GM21825 (cell line): ENCODE measurements at regions not wholly inside any gene's neighbourhood (a gene's known extent, or its start where the extent isn't known, plus 50 kb on each side); places are given as distances from the start of the nearest gene placed in this dataset.
"Not testable (repeated sequence)": the region's sequence is repeated elsewhere in the genome, so short reads cannot be mapped to it uniquely, and the experiment has no call there.

ENCODE experiments used
- ATAC-seq: cut with Tn5 transposase; IDR thresholded peaks from one replicate; pipeline ENCODE4 v1.9.1; 2021; ENCODE audit warnings: mild to moderate bottlenecking, moderate library complexity; ENCODE audit not compliant: unreplicated experiment

- no peak for ATAC-seq
Observed at GRCh38 chr6:50959081-50959641, 140.5 kb downstream of the TFAP2B start.

- ATAC-seq = no peak
Observed at GRCh38 chr6:50961611-50962010, 142.9 kb downstream of the TFAP2B start.

- no peak for ATAC-seq
Observed at GRCh38 chr6:50962213-50962759, 143.6 kb downstream of the TFAP2B start.

DNA sequence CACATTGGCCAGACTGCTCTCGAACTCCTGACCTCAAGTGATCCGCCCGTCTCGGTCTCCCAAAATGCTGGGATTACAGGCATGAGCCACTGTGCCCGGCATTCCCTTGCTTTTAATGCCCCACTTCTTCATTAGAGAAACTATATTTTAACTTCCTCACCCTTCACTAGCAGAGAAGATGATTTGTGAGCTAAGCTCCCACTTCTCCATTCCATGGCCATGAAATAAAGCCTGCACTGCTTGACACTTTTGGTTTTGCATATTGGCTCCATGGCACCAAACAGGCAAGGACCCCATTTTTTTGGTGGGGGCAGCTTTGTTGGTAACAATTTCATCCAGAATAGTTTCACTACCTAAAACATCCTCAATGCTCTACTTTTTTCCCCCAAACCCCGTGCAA is 145.3 kb downstream of the TFAP2B start:
- ATAC-seq = no peak

GRCh38 chr6:50965495-50965894 is 146.8 kb downstream of the TFAP2B start:
- no peak for ATAC-seq

- ATAC-seq = peak; percentile 96
Observed at GRCh38 chr6:50966532-50966931, 147.9 kb downstream of the TFAP2B start.

- no peak for ATAC-seq
Observed at GRCh38 chr6:50966986-50967385, 148.3 kb downstream of the TFAP2B start.

GRCh38 chr6:50968246-50968645 is 149.6 kb downstream of the TFAP2B start:
- not testable (repeated sequence) for ATAC-seq

DNA sequence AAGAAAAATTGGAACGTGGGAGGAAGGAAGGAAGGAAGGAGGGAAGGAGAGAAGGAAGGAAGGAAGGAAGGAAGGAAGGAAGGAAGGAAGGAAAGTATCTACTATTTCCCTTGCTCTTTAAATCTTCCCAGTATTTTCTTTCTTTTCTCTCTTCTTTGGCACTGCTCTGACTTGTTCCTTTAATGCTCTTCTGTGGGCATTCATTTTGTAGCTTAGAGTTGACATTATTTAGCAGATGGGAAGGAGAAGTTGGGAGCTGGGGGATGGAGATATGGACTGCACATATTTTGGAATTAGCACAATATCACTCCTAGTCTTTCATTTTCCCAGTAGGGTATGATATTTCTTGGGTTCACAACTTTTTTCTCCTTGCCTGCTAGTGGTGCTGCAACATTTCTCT is 152.2 kb downstream of the TFAP2B start:
- no peak for ATAC-seq

- no peak for ATAC-seq
Observed at GRCh38 chr6:50973464-50973863, 154.8 kb downstream of the TFAP2B start.

DNA sequence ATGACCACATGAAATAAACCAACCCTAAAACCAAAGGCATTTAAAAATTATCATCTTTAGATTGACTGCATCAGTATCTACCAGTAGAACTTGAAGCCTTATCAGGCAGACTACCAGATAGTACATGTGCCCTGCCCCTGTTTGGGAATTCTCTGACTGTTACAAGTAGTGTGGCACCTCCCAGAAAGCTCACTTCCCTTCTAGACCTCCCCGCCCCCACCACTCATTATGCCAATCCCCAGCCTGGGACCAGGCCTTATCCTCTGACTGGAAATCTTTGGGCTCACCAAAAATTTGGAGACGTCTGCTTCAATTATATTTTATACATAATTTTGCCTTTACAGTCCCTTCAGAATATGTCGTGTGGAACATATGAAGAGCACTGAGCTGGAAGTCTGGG is 155.6 kb downstream of the TFAP2B start:
- no peak for ATAC-seq

DNA sequence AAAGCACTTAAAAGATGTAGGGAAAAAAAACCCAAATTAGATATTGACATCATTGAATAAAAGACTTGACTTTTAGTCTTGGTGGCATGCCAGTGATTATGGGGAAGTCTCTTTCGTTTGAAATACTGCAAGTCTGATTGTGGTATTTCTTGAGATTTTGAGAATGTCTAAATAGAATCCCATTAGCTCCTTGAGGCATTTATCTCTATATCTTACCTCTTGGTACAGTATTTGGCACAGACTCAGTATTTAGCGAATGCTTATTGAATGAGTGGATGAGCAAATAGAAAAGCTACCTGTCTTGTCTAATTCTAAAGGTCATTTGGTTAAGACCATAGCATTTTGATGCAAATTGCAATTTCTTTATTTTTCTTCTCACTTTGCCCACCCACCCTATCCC is 156.5 kb downstream of the TFAP2B start:
- ATAC-seq = no peak

DNA sequence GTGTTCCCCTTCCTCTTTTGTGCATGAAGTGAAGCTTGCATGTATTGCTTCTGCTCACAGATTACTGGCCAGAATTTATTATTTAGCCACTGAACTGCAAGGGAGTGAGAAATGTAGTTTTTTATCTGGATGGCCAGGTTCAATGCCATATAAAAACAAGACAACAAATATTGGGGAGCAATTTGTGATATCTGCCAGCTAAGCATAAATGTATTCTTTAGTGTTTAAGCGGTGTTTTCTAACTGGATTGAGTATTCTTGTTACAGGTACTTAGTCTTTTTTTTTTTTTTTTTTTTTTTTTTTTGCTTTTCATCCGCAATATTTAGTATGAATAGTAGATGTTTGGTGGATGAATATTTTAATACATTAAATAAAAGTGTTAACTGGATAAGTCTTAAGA is 158.2 kb downstream of the TFAP2B start:
- ATAC-seq = no peak

- ATAC-seq = no peak
Observed at GRCh38 chr6:50977796-50978195, 159.1 kb downstream of the TFAP2B start.

DNA sequence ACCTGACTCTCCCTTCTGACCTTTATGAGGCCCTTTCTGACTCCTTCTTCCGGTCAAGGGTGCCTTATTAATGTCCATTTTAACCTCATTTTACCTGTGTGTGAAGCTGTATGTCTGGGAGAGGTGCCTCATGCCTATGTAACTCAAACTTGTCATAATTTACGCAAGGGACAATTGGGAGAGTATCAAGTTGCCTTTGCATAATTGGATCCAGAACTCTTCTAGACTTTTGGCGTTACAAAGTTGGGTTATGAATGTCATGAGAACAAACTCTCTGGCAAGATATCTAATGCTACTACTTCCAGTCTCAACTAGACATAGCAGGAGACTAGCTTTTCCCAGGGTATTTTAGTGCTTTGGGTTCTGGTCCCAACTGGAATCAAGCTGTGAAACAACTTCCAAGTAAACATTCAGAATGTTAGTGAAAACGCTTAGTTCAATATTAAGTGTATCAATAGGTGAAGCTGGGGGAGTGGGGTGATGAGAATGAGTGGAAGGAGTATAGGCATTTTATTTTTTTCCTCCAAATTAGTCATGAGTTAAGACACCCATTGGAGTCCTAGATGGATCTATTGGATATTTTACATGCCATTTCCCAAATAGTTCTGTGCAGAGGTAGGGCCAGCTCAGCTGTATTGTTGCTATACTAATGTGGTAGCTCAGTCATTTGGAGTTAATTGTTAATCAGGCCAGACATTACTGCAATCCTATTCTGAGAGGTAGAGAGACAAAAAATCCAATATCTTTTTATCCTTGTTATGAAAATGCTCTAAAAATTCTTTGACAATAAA is 159.9 kb downstream of the TFAP2B start:
- ATAC-seq = no peak

- ATAC-seq = no peak
Observed at GRCh38 chr6:50979171-50979525, 160.5 kb downstream of the TFAP2B start.

DNA sequence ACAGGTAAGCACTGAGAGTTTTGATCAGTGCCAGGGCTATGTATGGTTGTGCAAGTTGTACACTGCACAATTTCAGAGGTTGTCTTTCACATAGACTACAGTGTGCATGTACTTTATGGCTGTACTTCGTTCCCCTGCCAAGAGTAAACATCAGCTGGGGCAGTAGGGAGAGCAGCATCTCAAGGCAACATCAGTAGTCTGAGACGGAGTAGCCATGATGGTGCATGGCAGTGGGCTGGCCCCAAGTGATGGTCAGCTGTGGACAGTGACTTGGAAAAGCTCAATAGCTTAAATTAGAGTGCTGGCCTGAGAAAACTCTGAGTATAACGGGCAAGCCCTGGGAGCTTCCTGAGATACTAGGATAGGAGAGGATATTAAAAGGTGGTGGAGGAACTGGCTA is 165.5 kb downstream of the TFAP2B start:
- no peak for ATAC-seq

GRCh38 chr6:50986319-50986718 is 167.6 kb downstream of the TFAP2B start:
- no peak for ATAC-seq

DNA sequence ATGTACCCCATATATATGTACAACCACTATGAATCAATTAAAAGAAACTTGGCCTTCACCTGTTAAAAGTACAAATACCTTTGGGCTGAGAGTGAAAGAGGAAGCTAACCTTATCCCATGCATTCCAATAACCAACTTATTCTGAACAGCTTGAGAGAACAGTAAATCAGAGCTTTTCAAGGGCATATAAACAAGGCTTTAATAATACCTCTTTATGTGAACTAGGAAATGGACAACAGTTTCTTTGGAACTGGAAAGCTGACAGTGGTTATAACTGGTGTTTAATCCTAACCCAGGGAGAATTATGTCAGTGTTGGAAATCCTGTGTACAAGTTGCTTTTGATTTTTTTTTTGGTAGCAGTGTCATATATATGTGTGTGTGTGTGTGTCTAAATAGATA is 170.5 kb downstream of the TFAP2B start:
- no peak for ATAC-seq

DNA sequence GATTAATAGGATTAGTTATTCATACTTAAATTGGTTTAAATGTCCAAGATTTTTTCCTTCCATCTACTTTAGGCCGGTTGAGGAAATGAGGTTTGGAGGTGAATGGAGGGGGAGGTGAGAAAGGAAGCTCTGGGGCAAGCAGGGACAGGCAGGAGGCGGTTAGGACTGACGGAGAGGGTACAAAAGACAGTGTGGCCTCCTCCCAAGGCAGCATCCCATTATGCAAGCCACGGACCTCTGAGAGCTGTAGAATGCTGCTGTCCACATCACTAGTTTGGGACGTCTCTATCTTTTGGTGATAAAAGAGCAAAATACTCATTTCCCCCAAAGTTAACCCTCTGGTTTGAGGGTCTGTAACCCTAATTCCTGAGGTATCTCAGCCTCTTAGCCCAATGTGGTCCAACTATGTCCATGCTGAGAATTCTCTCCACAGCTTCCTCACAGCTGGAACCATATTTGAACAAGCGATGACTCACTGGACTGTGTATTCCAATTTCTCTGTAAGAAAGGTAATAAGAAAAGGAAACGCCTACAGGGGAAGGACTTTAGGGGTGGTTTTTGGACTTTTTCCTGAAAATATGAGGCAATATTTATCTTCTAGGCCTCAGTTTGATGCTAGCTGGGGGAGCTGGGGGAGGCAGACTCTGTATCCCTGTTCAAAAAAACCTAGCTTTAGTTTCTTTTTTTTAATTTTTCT is 172.2 kb downstream of the TFAP2B start:
- no peak for ATAC-seq

GRCh38 chr6:50992232-50992631 is 173.6 kb downstream of the TFAP2B start:
- ATAC-seq = no peak
